ENCODE measurements at regions not wholly inside any gene's neighbourhood (a gene's known extent, or its start where the extent isn't known, plus 50 kb on each side); places are given as distances from the start of the nearest gene placed in this dataset.

GRCh38 chr17:72528683-72529082, 407.9 kb downstream of the SOX9 start:
- no peaks in the 10 kb centered on the region for H3K9me3 ChIP-seq (replicated peaks; ENCODE audit: control insufficient read depth, insufficient read depth, low read length)
- H3K4me2 ChIP-seq (ENCODE audit: insufficient read depth, low read length) = no peak overlapping the region
- no peaks in the 10 kb centered on the region for H4K20me1 ChIP-seq (replicated peaks; ENCODE audit: control insufficient read depth, extremely low read depth, insufficient read depth, low read length)
- no peak for TF ChIP-seq GATA2 (IDR thresholded peaks at IDR 0.05; ENCODE audit: insufficient read depth, insufficient read length, low read depth, low read length)
- TF ChIP-seq EZH2 (IDR thresholded peaks at IDR 0.05; ENCODE audit: borderline replicate concordance, low read depth, low read length, severe bottlenecking) = no peak
- no peak for TF ChIP-seq MAX (IDR thresholded peaks at IDR 0.05; ENCODE audit: insufficient read depth, insufficient read length)
- TF ChIP-seq FOS (IDR thresholded peaks at IDR 0.05; ENCODE audit: borderline replicate concordance, insufficient read depth, low read length) = no peak
- no peak for TF ChIP-seq POLR2AphosphoS5 (IDR thresholded peaks at IDR 0.05; ENCODE audit: insufficient read depth, low read depth, low read length)
- TF ChIP-seq POLR2A (IDR thresholded peaks at IDR 0.05; ENCODE audit: low read depth, low read length) = no peak
- no peak for TF ChIP-seq JUN (IDR thresholded peaks at IDR 0.05; ENCODE audit: borderline replicate concordance, insufficient read depth, insufficient read length, low read depth)
- no peak overlapping the region for H2AFZ ChIP-seq (ENCODE audit: low read depth, low read length)
- no peaks in the 10 kb centered on the region for H3K4me1 ChIP-seq (ENCODE audit: control insufficient read depth, extremely low read depth, insufficient read depth, low read length)
- H3K9me1 ChIP-seq (replicated peaks; ENCODE audit: control insufficient read depth, extremely low read depth, insufficient read depth, low read length) = no peaks in the 10 kb centered on the region
- CTCF ChIA-PET = no interaction called here
- H3K9ac ChIP-seq (replicated peaks; ENCODE audit: extremely low read depth, insufficient read depth, low read length) = no peak overlapping the region
- H3K79me2 ChIP-seq (ENCODE audit: control insufficient read depth, insufficient read depth, low read length) = no peaks in the 10 kb centered on the region
- DNase-seq (ENCODE audit: low read depth, low spot score) = no peak
- POLR2A ChIA-PET = no interaction called here
- dilution Hi-C loops (cut with MboI; ENCODE audit: extremely low pct_ligation_motif_present, low sequenced_read_pairs) (no loop called here), intact Hi-C loops (cut with micrococcal nuclease) (no loop called here)
- no peak overlapping the region for H3K27ac ChIP-seq (ENCODE audit: insufficient read depth, low read depth, low read length)
- H3K27me3 ChIP-seq (ENCODE audit: control insufficient read depth in 2 of 2, insufficient read depth in 2 of 2, low read length in 2 of 2) = no peaks in the 10 kb centered on the region
- no TSS peak for BruUV-seq (replicated peaks)
- no peaks in the 10 kb centered on the region for H3K36me3 ChIP-seq (ENCODE audit: control insufficient read depth in 2 of 2, extremely low read depth in 1 of 2, insufficient read depth in 2 of 2, low read length in 2 of 2)
- FAIRE-seq = no peak
- H3K4me3 ChIP-seq (replicated peaks in 1 of 3; ENCODE audit: insufficient read depth in 1 of 3, low read depth in 1 of 3, low read length in 3 of 3) = no peak overlapping the region

GRCh38 chr17:72529386-72529785, 408.6 kb downstream of the SOX9 start:
- DNase-seq (ENCODE audit: low read depth, low spot score) = no peak
- Histone ChIP-seq H3K9ac (replicated peaks; ENCODE audit: extremely low read depth, insufficient read depth, low read length) (no peak overlapping the region), H3K9me1 (replicated peaks; ENCODE audit: control insufficient read depth, extremely low read depth, insufficient read depth, low read length) (no peaks in the 10 kb centered on the region), H4K20me1 (replicated peaks; ENCODE audit: control insufficient read depth, extremely low read depth, insufficient read depth, low read length) (no peaks in the 10 kb centered on the region), H3K4me3 (replicated peaks in 1 of 3; ENCODE audit: insufficient read depth in 1 of 3, low read depth in 1 of 3, low read length in 3 of 3) (no peak overlapping the region), H3K27ac (ENCODE audit: insufficient read depth, low read depth, low read length) (no peak overlapping the region), H3K4me1 (ENCODE audit: control insufficient read depth, extremely low read depth, insufficient read depth, low read length) (no peaks in the 10 kb centered on the region), H3K9me3 (replicated peaks; ENCODE audit: control insufficient read depth, insufficient read depth, low read length) (no peaks in the 10 kb centered on the region), H3K27me3 (ENCODE audit: control insufficient read depth in 2 of 2, insufficient read depth in 2 of 2, low read length in 2 of 2) (no peaks in the 10 kb centered on the region), H3K36me3 (ENCODE audit: control insufficient read depth in 2 of 2, extremely low read depth in 1 of 2, insufficient read depth in 2 of 2, low read length in 2 of 2) (no peaks in the 10 kb centered on the region), H3K4me2 (ENCODE audit: insufficient read depth, low read length) (no peak overlapping the region), H2AFZ (ENCODE audit: low read depth, low read length) (no peak overlapping the region), H3K79me2 (ENCODE audit: control insufficient read depth, insufficient read depth, low read length) (no peaks in the 10 kb centered on the region)
- no TSS peak for BruUV-seq (replicated peaks)
- POLR2A ChIA-PET = no interaction called here
- CTCF ChIA-PET = no interaction called here
- intact Hi-C loops (cut with micrococcal nuclease) = no loop called here
- dilution Hi-C loops (cut with MboI; ENCODE audit: extremely low pct_ligation_motif_present, low sequenced_read_pairs) = no loop called here
- FAIRE-seq = no peak
- no peak for TF ChIP-seq POLR2A (IDR thresholded peaks at IDR 0.05; ENCODE audit: low read depth, low read length)
- TF ChIP-seq EZH2 (IDR thresholded peaks at IDR 0.05; ENCODE audit: borderline replicate concordance, low read depth, low read length, severe bottlenecking) = no peak
- no peak for TF ChIP-seq MAX (IDR thresholded peaks at IDR 0.05; ENCODE audit: insufficient read depth, insufficient read length)
- TF ChIP-seq JUN (IDR thresholded peaks at IDR 0.05; ENCODE audit: borderline replicate concordance, insufficient read depth, insufficient read length, low read depth) = no peak
- no peak for TF ChIP-seq FOS (IDR thresholded peaks at IDR 0.05; ENCODE audit: borderline replicate concordance, insufficient read depth, low read length)
- TF ChIP-seq GATA2 (IDR thresholded peaks at IDR 0.05; ENCODE audit: insufficient read depth, insufficient read length, low read depth, low read length) = no peak
